ENCODE measurements at regions not wholly inside any gene's neighbourhood (a gene's known extent, or its start where the extent isn't known, plus 50 kb on each side); places are given as distances from the start of the nearest gene placed in this dataset.

DNA sequence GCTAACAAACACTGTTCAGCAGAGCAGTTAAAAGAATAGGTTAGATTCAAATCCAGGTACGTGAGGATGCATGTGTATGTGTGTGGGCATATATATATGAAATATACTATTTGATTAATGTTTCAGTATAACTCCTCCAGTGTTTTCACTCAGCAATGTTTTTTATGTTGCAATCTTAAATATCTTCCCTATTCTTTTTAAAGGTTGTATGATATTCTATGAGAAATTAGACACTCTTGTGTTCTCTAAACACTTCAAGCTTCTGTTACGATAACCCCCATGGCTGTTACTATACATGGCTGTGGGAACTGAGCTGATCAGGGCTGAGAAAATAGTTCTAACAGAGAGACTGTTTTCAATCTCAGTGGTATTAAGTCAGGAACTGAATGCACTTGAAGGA, 421.0 kb downstream of the CBLN4 start (continued):
- TF ChIP-seq, protein P1, sequence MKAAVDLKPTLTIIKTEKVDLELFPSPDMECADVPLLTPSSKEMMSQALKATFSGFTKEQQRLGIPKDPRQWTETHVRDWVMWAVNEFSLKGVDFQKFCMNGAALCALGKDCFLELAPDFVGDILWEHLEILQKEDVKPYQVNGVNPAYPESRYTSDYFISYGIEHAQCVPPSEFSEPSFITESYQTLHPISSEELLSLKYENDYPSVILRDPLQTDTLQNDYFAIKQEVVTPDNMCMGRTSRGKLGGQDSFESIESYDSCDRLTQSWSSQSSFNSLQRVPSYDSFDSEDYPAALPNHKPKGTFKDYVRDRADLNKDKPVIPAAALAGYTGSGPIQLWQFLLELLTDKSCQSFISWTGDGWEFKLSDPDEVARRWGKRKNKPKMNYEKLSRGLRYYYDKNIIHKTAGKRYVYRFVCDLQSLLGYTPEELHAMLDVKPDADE (IDR thresholded peaks at IDR 0.05): no peak

DNA sequence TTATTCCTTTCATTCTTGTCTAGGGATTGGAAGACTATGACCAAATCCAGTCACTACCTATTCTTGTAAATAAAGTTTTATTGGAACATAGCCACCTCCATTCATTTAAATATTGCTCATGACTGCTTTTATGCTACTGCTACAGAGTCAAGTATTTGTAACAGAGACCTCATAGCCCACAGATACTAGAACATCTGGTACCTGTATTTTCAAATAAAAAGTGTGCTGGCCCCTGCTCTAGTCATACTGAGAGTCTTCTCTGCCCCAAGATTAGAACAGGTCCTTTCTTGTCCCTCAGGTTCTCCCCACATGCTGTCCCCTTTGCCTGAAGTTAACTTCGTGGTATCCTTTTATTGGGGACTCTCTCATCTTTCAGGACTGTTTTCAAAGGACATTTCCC, 422.3 kb downstream of the CBLN4 start:
- Histone ChIP-seq H3K27me3 (ENCODE audit: insufficient read depth) (no peaks in the 10 kb centered on the region), H3K79me2 (replicated peaks; ENCODE audit: insufficient read depth) (no peaks in the 10 kb centered on the region), H3K27ac (ENCODE audit: low read depth) (no peak overlapping the region), H3K36me3 (ENCODE audit: insufficient read depth) (peaks cover 32% of the 10 kb centered on the region), H2AFZ (no peak overlapping the region), H3K4me3 (no peak overlapping the region), H3K4me1 (ENCODE audit: insufficient read depth) (no peaks in the 10 kb centered on the region), H3F3A (replicated peaks; ENCODE audit: low read depth) (no peaks in the 10 kb centered on the region), H3K9me2 (ENCODE audit: insufficient read depth) (no peaks in the 10 kb centered on the region), H3K4me2 (no peak overlapping the region), H4K20me1 (replicated peaks; ENCODE audit: insufficient read depth) (no peaks in the 10 kb centered on the region)
- DNase-seq (ENCODE audit: low spot score): no peak
- ATAC-seq: no peak
- Mint-ChIP-seq H3K4me1 (no peaks in the 10 kb centered on the region), H3K27me3 (ENCODE audit: insufficient read depth, low read depth, poor library complexity) (no peaks in the 10 kb centered on the region), H3K4me3 (no peak overlapping the region), H3K9me3 (peaks cover 94% of the 10 kb centered on the region), H3K36me3 (ENCODE audit: low read depth) (peaks cover 22% of the 10 kb centered on the region; the same call in 2 of the 3 replicates), H3K27ac (no peak overlapping the region)
- TF ChIP-seq NANOG (IDR thresholded peaks at IDR 0.05; ENCODE audit: borderline replicate concordance): no peak
- TF ChIP-seq, protein P2, sequence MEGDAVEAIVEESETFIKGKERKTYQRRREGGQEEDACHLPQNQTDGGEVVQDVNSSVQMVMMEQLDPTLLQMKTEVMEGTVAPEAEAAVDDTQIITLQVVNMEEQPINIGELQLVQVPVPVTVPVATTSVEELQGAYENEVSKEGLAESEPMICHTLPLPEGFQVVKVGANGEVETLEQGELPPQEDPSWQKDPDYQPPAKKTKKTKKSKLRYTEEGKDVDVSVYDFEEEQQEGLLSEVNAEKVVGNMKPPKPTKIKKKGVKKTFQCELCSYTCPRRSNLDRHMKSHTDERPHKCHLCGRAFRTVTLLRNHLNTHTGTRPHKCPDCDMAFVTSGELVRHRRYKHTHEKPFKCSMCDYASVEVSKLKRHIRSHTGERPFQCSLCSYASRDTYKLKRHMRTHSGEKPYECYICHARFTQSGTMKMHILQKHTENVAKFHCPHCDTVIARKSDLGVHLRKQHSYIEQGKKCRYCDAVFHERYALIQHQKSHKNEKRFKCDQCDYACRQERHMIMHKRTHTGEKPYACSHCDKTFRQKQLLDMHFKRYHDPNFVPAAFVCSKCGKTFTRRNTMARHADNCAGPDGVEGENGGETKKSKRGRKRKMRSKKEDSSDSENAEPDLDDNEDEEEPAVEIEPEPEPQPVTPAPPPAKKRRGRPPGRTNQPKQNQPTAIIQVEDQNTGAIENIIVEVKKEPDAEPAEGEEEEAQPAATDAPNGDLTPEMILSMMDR (conservative IDR thresholded peaks at IDR 0.05; ENCODE audit: low read depth in 2 of 2): no peak
- TF ChIP-seq, protein P3, sequence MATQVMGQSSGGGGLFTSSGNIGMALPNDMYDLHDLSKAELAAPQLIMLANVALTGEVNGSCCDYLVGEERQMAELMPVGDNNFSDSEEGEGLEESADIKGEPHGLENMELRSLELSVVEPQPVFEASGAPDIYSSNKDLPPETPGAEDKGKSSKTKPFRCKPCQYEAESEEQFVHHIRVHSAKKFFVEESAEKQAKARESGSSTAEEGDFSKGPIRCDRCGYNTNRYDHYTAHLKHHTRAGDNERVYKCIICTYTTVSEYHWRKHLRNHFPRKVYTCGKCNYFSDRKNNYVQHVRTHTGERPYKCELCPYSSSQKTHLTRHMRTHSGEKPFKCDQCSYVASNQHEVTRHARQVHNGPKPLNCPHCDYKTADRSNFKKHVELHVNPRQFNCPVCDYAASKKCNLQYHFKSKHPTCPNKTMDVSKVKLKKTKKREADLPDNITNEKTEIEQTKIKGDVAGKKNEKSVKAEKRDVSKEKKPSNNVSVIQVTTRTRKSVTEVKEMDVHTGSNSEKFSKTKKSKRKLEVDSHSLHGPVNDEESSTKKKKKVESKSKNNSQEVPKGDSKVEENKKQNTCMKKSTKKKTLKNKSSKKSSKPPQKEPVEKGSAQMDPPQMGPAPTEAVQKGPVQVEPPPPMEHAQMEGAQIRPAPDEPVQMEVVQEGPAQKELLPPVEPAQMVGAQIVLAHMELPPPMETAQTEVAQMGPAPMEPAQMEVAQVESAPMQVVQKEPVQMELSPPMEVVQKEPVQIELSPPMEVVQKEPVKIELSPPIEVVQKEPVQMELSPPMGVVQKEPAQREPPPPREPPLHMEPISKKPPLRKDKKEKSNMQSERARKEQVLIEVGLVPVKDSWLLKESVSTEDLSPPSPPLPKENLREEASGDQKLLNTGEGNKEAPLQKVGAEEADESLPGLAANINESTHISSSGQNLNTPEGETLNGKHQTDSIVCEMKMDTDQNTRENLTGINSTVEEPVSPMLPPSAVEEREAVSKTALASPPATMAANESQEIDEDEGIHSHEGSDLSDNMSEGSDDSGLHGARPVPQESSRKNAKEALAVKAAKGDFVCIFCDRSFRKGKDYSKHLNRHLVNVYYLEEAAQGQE (IDR thresholded peaks at IDR 0.05; ENCODE audit: unreplicated experiment): no peak
- no peak for TF ChIP-seq ZNF331 (CRISPR knock-in tag; IDR thresholded peaks at IDR 0.05; ENCODE audit: low read depth)
- TF ChIP-seq, protein P4, sequence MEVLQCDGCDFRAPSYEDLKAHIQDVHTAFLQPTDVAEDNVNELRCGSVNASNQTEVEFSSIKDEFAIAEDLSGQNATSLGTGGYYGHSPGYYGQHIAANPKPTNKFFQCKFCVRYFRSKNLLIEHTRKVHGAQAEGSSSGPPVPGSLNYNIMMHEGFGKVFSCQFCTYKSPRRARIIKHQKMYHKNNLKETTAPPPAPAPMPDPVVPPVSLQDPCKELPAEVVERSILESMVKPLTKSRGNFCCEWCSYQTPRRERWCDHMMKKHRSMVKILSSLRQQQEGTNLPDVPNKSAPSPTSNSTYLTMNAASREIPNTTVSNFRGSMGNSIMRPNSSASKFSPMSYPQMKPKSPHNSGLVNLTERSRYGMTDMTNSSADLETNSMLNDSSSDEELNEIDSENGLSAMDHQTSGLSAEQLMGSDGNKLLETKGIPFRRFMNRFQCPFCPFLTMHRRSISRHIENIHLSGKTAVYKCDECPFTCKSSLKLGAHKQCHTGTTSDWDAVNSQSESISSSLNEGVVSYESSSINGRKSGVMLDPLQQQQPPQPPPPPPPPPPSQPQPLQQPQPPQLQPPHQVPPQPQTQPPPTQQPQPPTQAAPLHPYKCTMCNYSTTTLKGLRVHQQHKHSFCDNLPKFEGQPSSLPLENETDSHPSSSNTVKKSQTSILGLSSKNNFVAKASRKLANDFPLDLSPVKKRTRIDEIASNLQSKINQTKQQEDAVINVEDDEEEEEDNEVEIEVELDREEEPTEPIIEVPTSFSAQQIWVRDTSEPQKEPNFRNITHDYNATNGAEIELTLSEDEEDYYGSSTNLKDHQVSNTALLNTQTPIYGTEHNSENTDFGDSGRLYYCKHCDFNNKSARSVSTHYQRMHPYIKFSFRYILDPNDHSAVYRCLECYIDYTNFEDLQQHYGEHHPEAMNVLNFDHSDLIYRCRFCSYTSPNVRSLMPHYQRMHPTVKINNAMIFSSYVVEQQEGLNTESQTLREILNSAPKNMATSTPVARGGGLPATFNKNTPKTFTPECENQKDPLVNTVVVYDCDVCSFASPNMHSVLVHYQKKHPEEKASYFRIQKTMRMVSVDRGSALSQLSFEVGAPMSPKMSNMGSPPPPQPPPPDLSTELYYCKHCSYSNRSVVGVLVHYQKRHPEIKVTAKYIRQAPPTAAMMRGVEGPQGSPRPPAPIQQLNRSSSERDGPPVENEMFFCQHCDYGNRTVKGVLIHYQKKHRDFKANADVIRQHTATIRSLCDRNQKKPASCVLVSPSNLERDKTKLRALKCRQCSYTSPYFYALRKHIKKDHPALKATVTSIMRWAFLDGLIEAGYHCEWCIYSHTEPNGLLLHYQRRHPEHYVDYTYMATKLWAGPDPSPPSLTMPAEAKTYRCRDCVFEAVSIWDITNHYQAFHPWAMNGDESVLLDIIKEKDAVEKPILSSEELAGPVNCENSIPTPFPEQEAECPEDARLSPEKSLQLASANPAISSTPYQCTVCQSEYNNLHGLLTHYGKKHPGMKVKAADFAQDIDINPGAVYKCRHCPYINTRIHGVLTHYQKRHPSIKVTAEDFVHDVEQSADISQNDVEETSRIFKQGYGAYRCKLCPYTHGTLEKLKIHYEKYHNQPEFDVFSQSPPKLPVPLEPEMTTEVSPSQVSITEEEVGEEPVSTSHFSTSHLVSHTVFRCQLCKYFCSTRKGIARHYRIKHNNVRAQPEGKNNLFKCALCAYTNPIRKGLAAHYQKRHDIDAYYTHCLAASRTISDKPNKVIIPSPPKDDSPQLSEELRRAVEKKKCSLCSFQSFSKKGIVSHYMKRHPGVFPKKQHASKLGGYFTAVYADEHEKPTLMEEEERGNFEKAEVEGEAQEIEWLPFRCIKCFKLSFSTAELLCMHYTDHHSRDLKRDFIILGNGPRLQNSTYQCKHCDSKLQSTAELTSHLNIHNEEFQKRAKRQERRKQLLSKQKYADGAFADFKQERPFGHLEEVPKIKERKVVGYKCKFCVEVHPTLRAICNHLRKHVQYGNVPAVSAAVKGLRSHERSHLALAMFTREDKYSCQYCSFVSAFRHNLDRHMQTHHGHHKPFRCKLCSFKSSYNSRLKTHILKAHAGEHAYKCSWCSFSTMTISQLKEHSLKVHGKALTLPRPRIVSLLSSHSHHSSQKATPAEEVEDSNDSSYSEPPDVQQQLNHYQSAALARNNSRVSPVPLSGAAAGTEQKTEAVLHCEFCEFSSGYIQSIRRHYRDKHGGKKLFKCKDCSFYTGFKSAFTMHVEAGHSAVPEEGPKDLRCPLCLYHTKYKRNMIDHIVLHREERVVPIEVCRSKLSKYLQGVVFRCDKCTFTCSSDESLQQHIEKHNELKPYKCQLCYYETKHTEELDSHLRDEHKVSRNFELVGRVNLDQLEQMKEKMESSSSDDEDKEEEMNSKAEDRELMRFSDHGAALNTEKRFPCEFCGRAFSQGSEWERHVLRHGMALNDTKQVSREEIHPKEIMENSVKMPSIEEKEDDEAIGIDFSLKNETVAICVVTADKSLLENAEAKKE (CRISPR knock-in tag; IDR thresholded peaks at IDR 0.05): no peak
- TF ChIP-seq STAT1 (IDR thresholded peaks at IDR 0.05; ENCODE audit: unreplicated experiment): no peak
- no peak for TF ChIP-seq JUNB (IDR thresholded peaks at IDR 0.05; ENCODE audit: unreplicated experiment)
- TF ChIP-seq EZH2phosphoT487 (IDR thresholded peaks at IDR 0.05; ENCODE audit: unreplicated experiment): no peak
- no peak for TF ChIP-seq CREB1 (CRISPR knock-in tag; IDR thresholded peaks at IDR 0.05; ENCODE audit: low read depth)
- no peak for TF ChIP-seq ZNF114 (CRISPR knock-in tag; IDR thresholded peaks at IDR 0.05)
- TF ChIP-seq POLR2AphosphoS5 (IDR thresholded peaks at IDR 0.05; ENCODE audit: low read depth): no peak
- TF ChIP-seq, protein P1 (IDR thresholded peaks at IDR 0.05): no peak

Data from GM23338 (cell line).